H1 (cell line): ENCODE measurements at regions not wholly inside any gene's neighbourhood (a gene's known extent, or its start where the extent isn't known, plus 50 kb on each side); places are given as distances from the start of the nearest gene placed in this dataset.

Source experiments
- CTBP2 ChIP-seq: IDR thresholded peaks from 2 replicates; pipeline ENCODE4 v1.7.0; 2011; ENCODE audit warnings: borderline replicate concordance, mild to moderate bottlenecking, moderate library complexity, mixed read lengths, low read length; ENCODE audit not compliant: insufficient read depth, insufficient read length

DNA sequence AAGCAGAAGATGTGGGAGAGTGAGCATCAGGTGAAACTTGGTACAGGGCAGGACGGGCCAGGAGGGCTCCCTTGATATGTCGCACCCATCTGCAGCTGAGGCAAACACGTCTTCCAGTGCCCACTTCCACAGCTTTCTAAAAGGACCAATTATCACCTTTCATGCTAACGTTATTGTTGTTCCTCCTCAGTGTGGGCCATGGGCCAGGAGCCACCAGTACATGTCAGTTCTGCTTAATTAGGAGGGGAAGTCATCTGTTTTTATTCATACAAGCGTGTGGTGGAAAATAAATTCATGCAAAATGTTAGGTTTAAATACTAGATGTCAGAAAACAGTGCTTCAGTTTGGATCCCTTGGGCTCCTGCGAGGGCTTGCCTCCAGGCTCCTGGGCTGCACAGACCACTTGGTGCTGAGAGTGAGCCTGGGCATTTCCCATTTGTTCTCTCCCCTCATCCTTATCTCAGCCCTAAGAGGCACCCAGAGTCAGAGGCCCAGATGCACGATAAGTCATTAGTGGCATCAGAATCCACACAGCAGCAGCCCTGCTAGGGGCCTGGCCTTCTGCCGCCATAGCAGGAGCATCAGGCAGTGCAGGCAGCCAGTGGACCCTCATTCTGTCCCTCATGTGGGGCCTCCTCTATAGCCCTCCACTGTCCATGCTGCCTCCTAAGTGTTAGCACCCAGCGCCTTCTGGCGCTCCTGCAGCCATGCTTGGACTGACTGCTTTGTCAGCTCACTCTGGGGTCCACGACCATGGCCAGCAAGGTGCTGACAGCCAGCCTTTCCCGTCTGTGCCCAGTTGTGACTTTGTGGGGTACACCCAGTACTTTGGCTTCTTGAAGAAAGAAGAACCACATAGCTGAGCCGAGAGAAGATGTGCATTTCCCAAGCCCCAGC is 539.8 kb upstream of the RAB6C start (continued):
- TF ChIP-seq CTBP2 = no peak
